ENCODE measurements at regions not wholly inside any gene's neighbourhood (a gene's known extent, or its start where the extent isn't known, plus 50 kb on each side); places are given as distances from the start of the nearest gene placed in this dataset.

DNA sequence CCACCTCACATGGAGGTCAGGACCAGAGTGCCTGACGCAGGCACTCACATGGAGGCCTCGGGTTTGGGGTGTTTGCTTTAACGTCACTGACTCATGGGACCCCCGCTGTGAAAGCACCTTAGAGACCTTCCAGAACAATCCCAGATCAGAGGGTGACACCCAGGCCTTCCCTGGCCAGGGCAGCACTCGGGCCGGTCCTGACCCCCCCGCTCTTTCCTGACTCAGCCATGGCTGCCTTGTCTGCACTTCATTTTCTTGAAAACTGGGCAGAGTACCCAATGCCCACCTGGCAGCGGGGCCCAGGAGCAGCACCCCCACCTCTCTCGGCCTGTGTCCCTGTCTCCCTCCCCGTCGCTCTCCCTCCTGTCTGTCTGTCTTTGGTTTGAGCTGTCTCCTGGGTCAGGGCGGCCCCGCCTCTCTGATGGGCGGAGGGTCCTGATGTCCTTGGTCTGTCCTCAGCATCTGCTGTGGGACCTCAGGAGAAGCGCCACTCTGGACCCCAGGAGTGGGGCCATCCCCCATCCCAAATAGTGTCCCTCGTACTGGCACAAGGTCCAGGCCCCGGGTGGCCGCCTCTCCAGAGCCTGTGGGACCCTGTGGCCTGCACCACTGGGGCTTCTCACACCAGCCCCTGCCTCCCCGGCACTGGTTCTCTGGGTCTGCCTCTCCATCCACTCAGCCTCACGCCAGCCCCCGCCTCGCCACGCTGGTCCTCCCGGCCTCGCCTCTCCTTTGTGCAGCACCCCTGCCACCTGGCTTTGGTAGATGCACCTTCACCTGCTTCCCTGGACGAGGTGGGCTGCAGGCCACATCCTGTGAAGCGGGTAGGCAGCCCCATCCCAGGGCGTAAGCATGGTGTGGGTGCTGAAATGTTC is 55.9 kb upstream of the ZNF469 start:
- TF ChIP-seq EZH2phosphoT487 (IDR thresholded peaks at IDR 0.05; ENCODE audit: borderline replicate concordance, low read depth, low read length): no peak
- TF ChIP-seq, protein P1, sequence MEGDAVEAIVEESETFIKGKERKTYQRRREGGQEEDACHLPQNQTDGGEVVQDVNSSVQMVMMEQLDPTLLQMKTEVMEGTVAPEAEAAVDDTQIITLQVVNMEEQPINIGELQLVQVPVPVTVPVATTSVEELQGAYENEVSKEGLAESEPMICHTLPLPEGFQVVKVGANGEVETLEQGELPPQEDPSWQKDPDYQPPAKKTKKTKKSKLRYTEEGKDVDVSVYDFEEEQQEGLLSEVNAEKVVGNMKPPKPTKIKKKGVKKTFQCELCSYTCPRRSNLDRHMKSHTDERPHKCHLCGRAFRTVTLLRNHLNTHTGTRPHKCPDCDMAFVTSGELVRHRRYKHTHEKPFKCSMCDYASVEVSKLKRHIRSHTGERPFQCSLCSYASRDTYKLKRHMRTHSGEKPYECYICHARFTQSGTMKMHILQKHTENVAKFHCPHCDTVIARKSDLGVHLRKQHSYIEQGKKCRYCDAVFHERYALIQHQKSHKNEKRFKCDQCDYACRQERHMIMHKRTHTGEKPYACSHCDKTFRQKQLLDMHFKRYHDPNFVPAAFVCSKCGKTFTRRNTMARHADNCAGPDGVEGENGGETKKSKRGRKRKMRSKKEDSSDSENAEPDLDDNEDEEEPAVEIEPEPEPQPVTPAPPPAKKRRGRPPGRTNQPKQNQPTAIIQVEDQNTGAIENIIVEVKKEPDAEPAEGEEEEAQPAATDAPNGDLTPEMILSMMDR (conservative IDR thresholded peaks at IDR 0.05; ENCODE audit: low read length): no peak
- DNase-seq (ENCODE audit: low spot score): no peak
- H3K27ac ChIP-seq (ENCODE audit: low read depth, low read length, poor library complexity, severe bottlenecking): no peak overlapping the region
- BruUV-seq (replicated peaks): no TSS peak
- no peaks in the 10 kb centered on the region for H3K4me1 ChIP-seq (ENCODE audit: insufficient read depth, low read length, poor library complexity, severe bottlenecking)
- intact Hi-C loops (cut with micrococcal nuclease; ENCODE audit: unreplicated experiment): no loop called here
- H4K20me1 ChIP-seq (ENCODE audit: insufficient read depth, low read length): no peaks in the 10 kb centered on the region
- H2AFZ ChIP-seq (ENCODE audit: low read length): no peak overlapping the region
- ChIA-PET POLR2A (no interaction called here), CTCF (ENCODE audit: unreplicated experiment) (no interaction called here)
- H3K9me2 ChIP-seq (ENCODE audit: insufficient read depth, low read length): no peaks in the 10 kb centered on the region
- H3K9me3 ChIP-seq (ENCODE audit: low read length): no peaks in the 10 kb centered on the region
- H3K4me3 ChIP-seq (ENCODE audit: low read depth, low read length, poor library complexity, severe bottlenecking): no peak overlapping the region
- H3K79me2 ChIP-seq (ENCODE audit: insufficient read depth, low read depth, low read length): no peaks in the 10 kb centered on the region
- no peak overlapping the region for H3K4me2 ChIP-seq (ENCODE audit: low read length)
- no peaks in the 10 kb centered on the region for H3K36me3 ChIP-seq (ENCODE audit: insufficient read depth, low read length)

DNA sequence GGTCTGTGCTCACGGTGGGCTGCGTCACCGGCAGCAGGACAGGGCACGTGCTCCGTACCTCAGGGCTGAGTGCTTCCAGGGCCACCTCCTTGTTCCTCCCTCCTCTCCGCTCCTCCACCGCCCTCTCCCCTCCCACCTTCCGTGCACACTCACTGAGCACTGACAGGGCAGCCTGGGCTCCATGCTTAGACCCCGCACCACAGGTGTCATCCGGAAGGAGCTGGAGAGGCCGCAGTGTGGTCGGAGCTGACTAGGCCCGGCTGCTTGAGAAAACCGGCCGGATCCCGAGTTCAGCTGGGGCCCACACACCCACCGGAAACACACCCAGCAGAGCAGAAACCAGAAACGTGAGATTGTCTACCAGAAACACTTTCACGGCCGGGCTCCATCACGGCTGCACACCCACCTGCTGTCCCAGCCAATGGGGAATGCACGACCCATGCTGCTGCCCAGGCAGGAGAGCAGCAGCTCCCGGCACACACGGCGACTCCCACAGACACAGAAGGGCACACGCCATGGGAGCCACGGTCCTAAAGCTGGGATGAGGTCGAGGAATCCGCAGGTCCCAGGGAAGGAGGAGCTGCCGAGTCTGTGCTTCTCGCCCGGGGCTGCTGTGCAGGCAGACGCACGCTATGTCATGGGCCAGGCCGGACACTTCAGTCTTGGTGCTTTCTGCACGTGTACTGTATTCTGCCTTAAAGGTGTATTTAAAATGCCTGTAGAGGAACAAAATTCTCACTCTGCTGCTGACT is 55.0 kb upstream of the ZNF469 start:
- Histone ChIP-seq H3K4me3 (ENCODE audit: low read depth, low read length, poor library complexity, severe bottlenecking) (no peak overlapping the region), H3K4me1 (ENCODE audit: insufficient read depth, low read length, poor library complexity, severe bottlenecking) (no peaks in the 10 kb centered on the region), H3K9me2 (ENCODE audit: insufficient read depth, low read length) (no peaks in the 10 kb centered on the region), H4K20me1 (ENCODE audit: insufficient read depth, low read length) (no peaks in the 10 kb centered on the region), H2AFZ (ENCODE audit: low read length) (no peak overlapping the region), H3K27ac (ENCODE audit: low read depth, low read length, poor library complexity, severe bottlenecking) (no peak overlapping the region), H3K79me2 (ENCODE audit: insufficient read depth, low read depth, low read length) (no peaks in the 10 kb centered on the region), H3K4me2 (ENCODE audit: low read length) (no peak overlapping the region), H3K36me3 (ENCODE audit: insufficient read depth, low read length) (no peaks in the 10 kb centered on the region), H3K9me3 (ENCODE audit: low read length) (no peaks in the 10 kb centered on the region)
- ChIA-PET CTCF (ENCODE audit: unreplicated experiment) (no interaction called here), POLR2A (no interaction called here)
- intact Hi-C loops (cut with micrococcal nuclease; ENCODE audit: unreplicated experiment): no loop called here
- no peak for DNase-seq (ENCODE audit: low spot score)
- TF ChIP-seq, protein P1 (conservative IDR thresholded peaks at IDR 0.05; ENCODE audit: low read length): no peak
- no peak for TF ChIP-seq EZH2phosphoT487 (IDR thresholded peaks at IDR 0.05; ENCODE audit: borderline replicate concordance, low read depth, low read length)
- no TSS peak for BruUV-seq (replicated peaks)

All from OCI-LY7 (cell line).